ENCODE measurements at regions not wholly inside any gene's neighbourhood (a gene's known extent, or its start where the extent isn't known, plus 50 kb on each side); places are given as distances from the start of the nearest gene placed in this dataset.
"Not testable (repeated sequence)": the region's sequence is repeated elsewhere in the genome, so short reads cannot be mapped to it uniquely, and the experiment has no call there.

- no peak for DNase-seq
Observed at GRCh38 chr4:189221691-189222090, 719.0 kb upstream of the FRG1 start.

DNA sequence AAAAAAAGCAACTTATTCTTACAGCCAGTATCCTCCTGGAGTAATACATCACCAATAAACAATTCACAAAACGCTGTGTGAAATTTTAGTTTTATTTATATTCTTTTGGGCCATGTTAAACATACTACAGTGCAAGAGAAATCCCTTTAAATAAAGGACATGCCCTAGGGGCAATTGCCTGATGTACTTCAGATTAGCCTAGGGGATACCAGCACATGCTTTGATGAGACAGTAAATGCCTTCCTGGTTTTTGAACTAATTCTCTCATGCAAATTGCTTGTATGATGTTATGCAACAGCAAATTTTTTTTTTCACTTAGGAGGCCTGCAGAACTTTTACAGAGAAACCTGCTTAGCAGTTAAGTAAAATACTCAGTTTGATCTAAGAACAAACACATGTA is 711.9 kb upstream of the FRG1 start:
- DNase-seq: no peak

DNA sequence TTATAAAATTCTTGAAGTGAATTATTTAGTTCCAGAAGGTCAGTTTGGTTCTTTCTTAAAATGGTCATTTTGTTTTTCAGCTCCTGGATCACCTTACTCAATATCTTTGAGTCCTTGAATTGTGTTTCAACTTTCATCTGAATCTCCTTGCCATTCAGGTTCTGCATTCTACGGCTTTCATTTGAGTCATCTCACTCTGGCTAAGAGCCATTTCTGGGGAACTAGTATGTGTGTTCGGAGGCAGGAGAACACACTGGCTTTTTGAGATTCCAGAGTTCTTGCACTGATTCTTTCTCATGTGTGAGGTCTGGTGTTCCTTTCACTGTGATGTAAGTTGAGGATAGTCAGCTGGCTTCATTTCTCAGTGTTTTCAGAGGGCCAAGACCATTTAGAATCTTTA is 708.4 kb upstream of the FRG1 start:
- no peak for DNase-seq

GRCh38 chr4:189233754-189234153 is 706.9 kb upstream of the FRG1 start:
- DNase-seq: not testable (repeated sequence)

- DNase-seq: not testable (repeated sequence)
Observed at GRCh38 chr4:189234948-189235347, 705.7 kb upstream of the FRG1 start.

GRCh38 chr4:189235599-189235998 is 705.1 kb upstream of the FRG1 start:
- no peak for DNase-seq

- not testable (repeated sequence) for DNase-seq
Observed at GRCh38 chr4:189236321-189236720, 704.4 kb upstream of the FRG1 start.

DNA sequence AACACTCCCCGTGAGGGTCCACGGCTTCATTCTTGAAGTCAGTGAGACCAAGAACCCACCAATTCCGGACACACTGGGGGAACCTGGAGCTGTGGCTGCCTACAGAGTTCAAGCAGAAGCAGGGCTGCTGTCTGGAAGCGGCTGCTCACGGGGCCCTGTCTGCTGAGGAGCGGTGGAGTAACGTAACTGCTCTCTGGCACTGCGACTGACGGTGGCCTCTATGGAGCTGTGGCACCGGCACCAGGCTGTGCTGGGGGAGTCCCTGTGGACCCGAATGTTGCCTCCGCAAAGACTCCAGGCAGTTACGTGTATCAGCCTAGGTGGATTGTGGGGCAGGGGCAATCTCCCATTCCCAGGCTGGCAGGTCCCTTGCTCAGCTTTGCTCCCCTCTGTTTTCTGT is 703.3 kb upstream of the FRG1 start:
- no peak for DNase-seq

DNA sequence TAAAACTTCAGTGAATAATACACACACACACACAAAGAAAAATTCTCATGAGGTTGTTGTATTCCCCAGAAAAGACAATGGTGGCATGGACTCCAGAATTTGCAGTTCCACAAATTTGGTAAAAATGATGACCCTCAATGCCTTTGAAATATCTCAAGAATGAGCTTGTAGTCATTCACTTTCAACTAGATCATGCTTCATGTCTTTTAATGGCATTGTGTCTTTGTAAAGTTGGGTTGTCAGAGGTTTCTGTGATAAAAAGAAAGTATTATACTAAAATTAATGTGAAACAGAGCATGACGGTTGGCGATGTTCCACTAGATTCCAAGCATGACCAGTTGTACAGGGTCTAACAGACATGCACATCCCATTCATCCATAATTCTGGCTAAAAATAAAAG is 685.0 kb upstream of the FRG1 start:
- no peak for DNase-seq

DNA sequence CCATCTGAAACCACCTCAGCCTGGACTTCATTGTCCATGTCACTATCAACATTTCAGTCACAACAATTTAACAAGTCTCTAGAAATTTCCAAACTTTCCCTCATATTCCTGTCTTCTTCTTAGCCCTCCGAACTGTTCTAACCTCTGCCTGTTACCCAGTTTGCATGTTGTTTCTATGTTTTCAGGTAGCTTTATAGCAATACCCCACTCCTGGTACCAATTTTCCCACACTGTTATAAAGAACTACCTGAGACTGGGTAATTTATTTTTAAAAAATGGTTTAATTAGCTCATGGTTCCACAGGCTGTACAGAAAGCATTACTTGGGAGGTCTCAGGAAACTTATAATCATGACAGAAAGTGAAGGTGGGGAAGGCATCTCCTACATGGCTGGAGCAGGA is 679.2 kb upstream of the FRG1 start:
- no peak for DNase-seq

DNA sequence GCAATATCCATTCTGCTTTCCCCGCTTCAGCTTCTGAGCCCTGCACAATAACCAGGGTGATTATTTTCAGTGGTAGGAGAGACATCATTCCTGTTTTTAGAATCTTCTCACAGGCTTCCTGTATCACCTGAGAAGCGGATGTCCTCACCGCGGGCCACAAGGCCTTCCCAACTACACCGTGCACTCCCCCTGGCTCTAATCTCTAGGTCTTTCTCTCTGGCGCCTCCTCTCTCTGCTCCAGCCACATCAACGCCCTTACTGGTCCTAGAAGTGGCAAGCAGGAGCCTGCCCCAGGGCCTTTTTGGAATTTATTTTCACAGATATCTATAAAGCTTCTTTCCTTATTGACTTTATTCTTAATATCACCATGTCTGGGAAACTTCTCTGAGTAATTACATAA is 675.2 kb upstream of the FRG1 start:
- no peak for DNase-seq

- no peak for DNase-seq
Observed at GRCh38 chr4:189267312-189267965, 673.2 kb upstream of the FRG1 start.

DNA sequence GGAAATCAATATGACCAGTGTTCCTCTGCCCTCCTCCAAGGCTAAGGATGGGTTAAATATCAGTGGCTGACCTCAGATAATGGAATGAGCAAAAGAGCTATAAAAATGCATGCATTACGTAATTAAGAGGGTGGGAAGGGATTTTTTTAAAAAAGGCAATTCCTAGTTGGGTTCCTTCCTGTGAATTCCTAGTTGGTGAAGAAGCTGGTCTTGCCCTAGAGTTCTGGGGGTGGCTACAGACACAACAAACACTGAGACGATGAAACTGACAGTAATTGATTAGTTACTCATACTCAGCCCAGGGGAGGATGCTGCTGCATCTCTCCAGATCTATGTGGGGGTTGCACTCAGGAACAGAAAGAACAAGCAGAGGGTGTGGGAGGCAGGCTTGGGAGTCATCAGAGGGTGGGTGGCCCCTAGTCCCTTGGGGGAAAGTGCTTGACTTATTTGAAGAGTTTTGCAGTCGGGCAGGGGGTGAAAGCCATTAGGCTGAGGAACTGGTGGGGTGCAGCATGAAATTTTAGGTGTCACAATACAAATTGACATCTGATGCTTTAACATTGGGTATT is 662.0 kb upstream of the FRG1 start:
- no peak for DNase-seq

DNA sequence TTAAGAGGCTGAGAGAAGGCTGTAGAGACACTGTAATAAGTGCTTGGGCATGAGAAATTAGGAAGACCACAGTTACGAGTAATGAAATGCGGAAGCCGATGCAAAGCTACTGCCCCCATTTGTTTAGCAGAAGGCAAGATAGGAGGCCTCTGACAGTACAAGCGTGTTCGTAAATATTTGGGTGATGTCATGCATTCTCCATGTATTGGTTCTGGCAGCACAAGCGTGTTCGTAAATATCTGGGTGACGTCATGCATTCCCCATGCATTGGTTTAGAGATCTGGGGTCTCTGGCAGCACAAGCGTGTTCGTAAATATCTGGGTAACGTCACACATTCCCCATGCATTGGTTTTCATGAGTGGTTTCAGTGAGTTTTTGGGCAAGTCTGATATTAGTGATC is 661.5 kb upstream of the FRG1 start:
- no peak for DNase-seq

GRCh38 chr4:189285377-189285776 is 655.3 kb upstream of the FRG1 start:
- no peak for DNase-seq

GRCh38 chr4:189291939-189292338 is 648.7 kb upstream of the FRG1 start:
- DNase-seq: no peak

- DNase-seq: no peak
Observed at GRCh38 chr4:189293459-189293858, 647.2 kb upstream of the FRG1 start.

DNA sequence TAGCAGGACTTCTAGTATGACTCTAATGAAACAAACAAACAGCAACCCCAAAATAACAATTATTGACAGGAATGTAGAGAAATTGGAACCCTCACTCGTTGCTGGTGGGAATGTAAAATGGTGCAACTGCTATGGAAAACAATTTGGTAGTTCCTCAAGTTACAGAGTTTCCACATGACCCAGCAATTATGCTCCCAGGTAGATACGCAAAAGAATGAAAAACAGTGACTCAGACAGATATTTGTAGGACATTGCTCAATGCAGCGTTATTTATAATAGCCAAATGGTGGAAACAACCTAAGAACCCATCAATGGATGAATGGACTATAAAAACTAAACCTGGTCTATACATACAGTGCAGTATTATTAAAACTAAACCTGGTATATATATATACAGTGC is 646.1 kb upstream of the FRG1 start:
- DNase-seq: no peak

GRCh38 chr4:189299706-189300105 is 641.0 kb upstream of the FRG1 start:
- no peak for DNase-seq

DNA sequence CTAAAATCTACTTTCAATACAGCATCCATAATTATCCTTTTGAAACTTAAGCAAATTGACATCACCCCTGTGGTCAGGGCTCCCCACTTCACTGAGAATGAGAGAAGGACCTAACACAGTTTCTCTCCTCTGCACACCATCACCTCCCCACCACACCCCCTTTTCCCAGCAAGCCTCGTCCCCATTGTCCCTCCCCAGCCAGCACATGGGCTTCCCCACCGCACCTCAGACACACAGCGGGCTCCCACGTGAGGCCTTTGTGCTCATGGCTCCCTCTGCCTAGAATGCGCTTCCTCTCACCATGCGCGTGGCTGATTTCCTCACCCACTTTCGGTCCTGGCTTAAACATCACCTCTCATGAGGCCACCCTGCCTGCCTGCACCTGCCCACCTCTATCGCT is 639.0 kb upstream of the FRG1 start:
- DNase-seq: no peak

DNA sequence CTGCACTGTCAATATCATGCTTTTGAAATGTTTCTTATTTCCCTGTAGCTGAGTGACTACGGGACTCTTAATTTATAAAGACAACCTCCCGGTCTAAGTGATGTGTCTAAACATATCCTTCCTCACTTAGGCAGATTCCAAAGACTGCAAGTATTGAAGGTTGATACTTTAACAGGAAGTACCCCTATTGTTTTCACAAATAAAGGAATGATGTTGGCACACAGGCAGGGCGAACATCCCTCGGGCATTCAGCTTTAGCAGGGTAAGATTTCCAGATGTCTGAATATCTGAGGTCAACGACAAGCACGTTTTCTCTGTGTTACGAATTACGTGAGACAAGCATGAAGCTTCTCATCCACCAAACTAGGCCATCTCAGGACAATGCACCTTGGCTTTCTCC is 638.0 kb upstream of the FRG1 start:
- no peak for DNase-seq

GRCh38 chr4:189304167-189304566 is 636.5 kb upstream of the FRG1 start:
- no peak for DNase-seq

DNA sequence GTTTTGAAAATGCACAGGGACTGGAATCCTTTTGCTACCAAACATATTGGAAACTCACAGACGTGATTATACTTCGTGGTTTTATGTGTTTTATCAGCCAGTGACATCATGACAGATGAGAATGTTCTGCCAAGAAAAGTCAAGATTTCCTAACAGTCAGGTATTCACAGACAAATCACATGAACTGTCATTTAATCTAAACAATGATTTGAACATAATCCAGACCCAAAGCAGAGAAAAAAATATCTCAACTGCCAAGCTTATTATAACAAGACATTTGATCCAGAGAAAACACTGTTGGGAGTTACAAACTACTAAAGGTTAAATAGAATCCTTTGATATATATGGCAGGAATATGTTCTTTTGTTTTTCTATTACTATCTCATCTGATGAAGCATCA is 635.9 kb upstream of the FRG1 start:
- no peak for DNase-seq

DNA sequence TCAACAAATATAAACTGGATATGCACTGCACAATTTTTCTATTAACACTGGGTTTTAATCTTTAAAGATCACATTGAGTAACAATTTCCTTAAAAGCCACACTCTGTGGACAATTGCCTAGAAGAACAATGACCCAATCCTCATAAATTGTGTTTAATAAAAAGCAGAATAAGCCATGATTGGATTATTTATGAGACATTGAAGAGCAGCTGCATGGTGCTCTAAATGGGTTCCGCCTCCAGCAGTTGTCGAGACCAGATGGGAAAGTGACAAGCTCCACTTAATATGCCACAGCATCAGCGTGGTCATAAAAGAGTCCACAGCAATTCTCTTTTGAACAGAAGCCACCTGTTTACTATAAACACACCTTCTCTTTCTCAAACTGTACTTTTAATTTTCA is 635.2 kb upstream of the FRG1 start:
- DNase-seq: no peak

DNA sequence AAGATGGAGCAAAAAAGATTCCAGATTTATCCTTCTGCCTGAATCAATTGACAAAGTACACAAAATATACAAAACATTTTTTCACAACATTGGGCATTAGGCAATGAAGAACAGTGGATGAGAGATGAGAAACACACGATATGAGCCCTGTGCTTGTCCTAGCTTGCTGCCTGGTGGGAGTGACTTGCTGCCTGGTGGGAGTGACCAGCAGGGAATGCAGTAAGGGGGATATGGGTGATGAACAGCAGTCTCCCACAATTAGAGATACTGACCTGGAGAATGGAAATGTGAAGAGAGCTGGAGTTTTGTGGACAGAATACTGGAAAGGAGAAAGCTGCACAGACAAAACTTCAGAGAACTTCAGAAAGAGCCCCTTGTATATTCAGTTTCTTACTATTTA is 629.4 kb upstream of the FRG1 start:
- DNase-seq: no peak

All from NCI-H226 (cell line).